ENCODE measurements at regions not wholly inside any gene's neighbourhood (a gene's known extent, or its start where the extent isn't known, plus 50 kb on each side); places are given as distances from the start of the nearest gene placed in this dataset.

DNA sequence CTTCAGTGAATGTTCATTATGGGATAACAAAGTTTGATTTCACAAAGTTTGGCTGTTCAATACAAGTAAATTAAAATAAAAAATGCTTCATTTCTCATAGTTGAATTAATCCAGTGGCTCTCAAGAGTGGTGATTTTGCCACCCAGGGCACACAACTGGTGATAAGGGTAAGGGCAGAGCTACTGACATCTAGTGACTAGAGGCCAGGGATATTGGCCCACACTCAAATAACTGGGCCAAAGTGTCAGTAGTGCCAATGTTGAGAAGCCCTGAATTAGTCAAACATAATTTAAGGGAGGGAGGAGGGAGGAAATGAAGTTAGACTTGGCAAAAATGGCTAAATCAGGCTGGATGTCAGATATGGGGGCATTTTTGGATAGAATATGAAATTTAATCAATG lies 880.5 kb upstream of the ADGRL4 start:
- TF ChIP-seq CTCF (conservative IDR thresholded peaks at IDR 0.05; ENCODE audit: low read depth, low read length) (no peak), EZH2 (IDR thresholded peaks at IDR 0.05; ENCODE audit: borderline replicate concordance, low read depth, low read length, poor library complexity, severe bottlenecking) (no peak)
- H3K36me3 ChIP-seq (ENCODE audit: insufficient read depth, low read length, poor library complexity, severe bottlenecking) = no peaks in the 10 kb centered on the region
- H3K27ac ChIP-seq (ENCODE audit: low read depth, low read length, poor library complexity, severe bottlenecking) = no peak overlapping the region
- ChIA-PET CTCF (no interaction called here), POLR2A (ENCODE audit: low non-redundant PET) (no interaction called here)
- no peaks in the 10 kb centered on the region for H3K4me1 ChIP-seq (ENCODE audit: insufficient read depth, low read length, poor library complexity, severe bottlenecking)
- DNase-seq (ENCODE audit: low spot score) = no peak
- no peaks in the 10 kb centered on the region for H3K27me3 ChIP-seq (replicated peaks; ENCODE audit: insufficient read depth, low read depth, low read length, poor library complexity)
- intact Hi-C loops (cut with micrococcal nuclease; ENCODE audit: unreplicated experiment) = no loop called here
- no TSS peak for BruUV-seq (replicated peaks)
- H3K4me3 ChIP-seq (ENCODE audit: low read depth, low read length, poor library complexity, severe bottlenecking) = no peak overlapping the region
- no peaks in the 10 kb centered on the region for H3K9me3 ChIP-seq (ENCODE audit: low read depth, low read length, poor library complexity, severe bottlenecking)

GRCh38 chr1:79885101-79885500 lies 878.6 kb upstream of the ADGRL4 start:
- H3K36me3 ChIP-seq (ENCODE audit: insufficient read depth, low read length, poor library complexity, severe bottlenecking) = no peaks in the 10 kb centered on the region
- DNase-seq (ENCODE audit: low spot score) = no peak
- no peak for TF ChIP-seq CTCF (conservative IDR thresholded peaks at IDR 0.05; ENCODE audit: low read depth, low read length)
- no peak for TF ChIP-seq EZH2 (IDR thresholded peaks at IDR 0.05; ENCODE audit: borderline replicate concordance, low read depth, low read length, poor library complexity, severe bottlenecking)
- ChIA-PET CTCF (no interaction called here), POLR2A (ENCODE audit: low non-redundant PET) (no interaction called here)
- no TSS peak for BruUV-seq (replicated peaks)
- H3K27me3 ChIP-seq (replicated peaks; ENCODE audit: insufficient read depth, low read depth, low read length, poor library complexity) = no peaks in the 10 kb centered on the region
- H3K9me3 ChIP-seq (ENCODE audit: low read depth, low read length, poor library complexity, severe bottlenecking) = peaks cover under 1% of the 10 kb centered on the region
- intact Hi-C loops (cut with micrococcal nuclease; ENCODE audit: unreplicated experiment) = no loop called here
- H3K4me1 ChIP-seq (ENCODE audit: insufficient read depth, low read length, poor library complexity, severe bottlenecking) = no peaks in the 10 kb centered on the region
- H3K4me3 ChIP-seq (ENCODE audit: low read depth, low read length, poor library complexity, severe bottlenecking) = no peak overlapping the region
- H3K27ac ChIP-seq (ENCODE audit: low read depth, low read length, poor library complexity, severe bottlenecking) = no peak overlapping the region

DNA sequence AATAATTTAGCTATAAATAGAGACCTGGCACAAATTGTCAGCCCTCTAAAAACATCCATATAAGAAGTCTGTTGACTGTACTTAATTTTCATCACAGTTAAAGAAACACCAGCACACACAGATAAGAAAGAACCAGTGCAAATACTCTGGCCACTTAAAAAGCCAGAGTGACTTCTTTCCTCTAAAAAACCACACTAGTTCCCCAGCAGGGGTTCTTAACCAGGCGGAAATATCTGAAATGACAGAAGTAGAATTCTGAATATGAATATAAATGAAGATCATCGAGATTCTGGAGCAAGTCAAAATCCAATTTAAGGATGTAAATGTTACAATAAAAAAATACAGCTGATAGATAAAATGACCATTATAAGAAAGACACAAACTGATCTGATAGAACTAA lies 870.6 kb upstream of the ADGRL4 start:
- TF ChIP-seq CTCF (conservative IDR thresholded peaks at IDR 0.05; ENCODE audit: low read depth, low read length) (no peak), EZH2 (IDR thresholded peaks at IDR 0.05; ENCODE audit: borderline replicate concordance, low read depth, low read length, poor library complexity, severe bottlenecking) (no peak)
- Histone ChIP-seq H3K27ac (ENCODE audit: low read depth, low read length, poor library complexity, severe bottlenecking) (no peak overlapping the region), H3K9me3 (ENCODE audit: low read depth, low read length, poor library complexity, severe bottlenecking) (peaks cover 3% of the 10 kb centered on the region), H3K4me3 (ENCODE audit: low read depth, low read length, poor library complexity, severe bottlenecking) (no peak overlapping the region), H3K36me3 (ENCODE audit: insufficient read depth, low read length, poor library complexity, severe bottlenecking) (no peaks in the 10 kb centered on the region), H3K27me3 (replicated peaks; ENCODE audit: insufficient read depth, low read depth, low read length, poor library complexity) (no peaks in the 10 kb centered on the region), H3K4me1 (ENCODE audit: insufficient read depth, low read length, poor library complexity, severe bottlenecking) (peaks cover 7% of the 10 kb centered on the region)
- BruUV-seq (replicated peaks) = no TSS peak
- POLR2A ChIA-PET (ENCODE audit: low non-redundant PET) = no interaction called here
- CTCF ChIA-PET = no interaction called here
- DNase-seq (ENCODE audit: low spot score) = peak; percentile 56
- intact Hi-C loops (cut with micrococcal nuclease; ENCODE audit: unreplicated experiment) = no loop called here

All from A673 (cell line).